ENCODE measurements at regions not wholly inside any gene's neighbourhood (a gene's known extent, or its start where the extent isn't known, plus 50 kb on each side); places are given as distances from the start of the nearest gene placed in this dataset.

DNA sequence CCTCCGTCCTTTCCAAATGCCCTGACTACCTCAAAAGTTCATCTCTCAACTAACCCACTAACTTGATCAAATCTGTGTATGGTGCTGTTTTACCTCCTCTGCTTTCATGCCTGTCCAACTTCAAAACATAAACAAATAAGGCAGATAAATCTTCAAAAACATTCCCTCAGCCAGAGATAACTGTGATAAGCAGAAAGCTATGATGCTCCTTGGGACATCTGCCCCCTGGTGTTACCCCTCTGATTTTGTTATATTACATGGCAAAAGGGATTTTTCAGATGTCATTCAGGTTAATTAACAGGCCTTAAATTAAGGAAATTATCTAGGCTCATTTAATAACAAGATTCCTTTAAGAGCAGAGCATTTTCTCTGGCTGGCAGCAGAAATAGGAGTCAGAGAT, 810.8 kb upstream of the CHAC2 start:
- DNase-seq (ENCODE audit: low read depth in 4 of 4, low spot score in 1 of 4) = no peak

DNA sequence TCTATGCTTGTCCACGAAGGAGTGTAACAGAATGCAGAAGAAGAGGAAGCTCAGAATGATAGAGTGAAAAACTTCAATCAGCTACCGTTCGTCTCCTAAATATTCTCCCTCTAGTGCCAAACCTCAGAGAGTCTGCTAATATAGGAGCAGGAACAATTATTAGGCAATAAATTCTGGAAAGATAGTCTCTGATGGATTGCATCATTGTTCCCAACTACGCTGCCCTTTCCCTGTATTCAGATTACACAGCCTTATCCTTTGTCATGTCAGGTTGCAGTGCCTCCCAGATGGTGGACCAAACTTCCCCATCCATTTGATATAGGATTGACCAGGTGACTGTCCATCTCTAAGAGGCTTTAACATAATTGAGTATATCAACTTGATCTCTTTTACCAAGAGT, 811.5 kb upstream of the CHAC2 start:
- no peak for DNase-seq (ENCODE audit: low read depth in 4 of 4, low spot score in 1 of 4)

DNA sequence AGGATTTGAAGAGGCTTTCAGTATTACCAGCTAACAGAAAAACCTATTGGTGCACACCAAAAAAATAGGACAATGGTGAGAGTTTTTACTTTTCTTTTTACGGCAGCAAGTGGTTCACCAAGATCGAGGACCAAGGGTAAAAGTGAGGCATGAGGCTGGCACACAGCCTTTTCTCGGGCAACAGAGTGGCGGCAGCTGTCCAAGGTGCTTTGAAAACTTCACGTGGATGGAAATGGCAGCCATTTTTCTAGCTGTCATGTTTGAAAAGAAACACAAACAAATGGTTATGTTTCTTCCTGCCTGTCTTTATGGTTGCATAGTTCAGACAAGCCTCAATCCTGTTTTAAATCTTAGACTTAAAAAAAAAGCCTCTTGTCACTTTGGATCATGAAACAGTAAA, 812.5 kb upstream of the CHAC2 start:
- no peak for DNase-seq (ENCODE audit: low read depth in 4 of 4, low spot score in 1 of 4)

DNA sequence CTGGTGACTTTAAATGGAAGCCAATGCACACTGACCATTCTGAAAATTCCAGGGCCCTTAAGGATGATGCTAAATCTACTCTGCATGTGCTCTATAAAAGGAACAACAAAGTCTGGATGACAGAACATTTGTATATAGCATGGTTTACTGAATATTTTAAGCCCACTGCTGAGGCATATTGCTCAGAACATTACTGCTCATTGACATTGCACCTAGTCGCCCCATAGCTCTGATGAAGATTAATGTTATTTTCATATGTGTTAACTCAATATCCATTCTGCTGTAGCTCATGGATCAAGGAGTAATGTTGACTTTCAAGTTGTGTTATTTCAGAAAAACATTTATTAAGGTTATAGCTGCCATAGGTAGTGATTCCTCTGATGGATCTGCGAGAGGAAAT, 827.5 kb upstream of the CHAC2 start:
- DNase-seq (ENCODE audit: low read depth in 4 of 4, low spot score in 1 of 4) = no peak

DNA sequence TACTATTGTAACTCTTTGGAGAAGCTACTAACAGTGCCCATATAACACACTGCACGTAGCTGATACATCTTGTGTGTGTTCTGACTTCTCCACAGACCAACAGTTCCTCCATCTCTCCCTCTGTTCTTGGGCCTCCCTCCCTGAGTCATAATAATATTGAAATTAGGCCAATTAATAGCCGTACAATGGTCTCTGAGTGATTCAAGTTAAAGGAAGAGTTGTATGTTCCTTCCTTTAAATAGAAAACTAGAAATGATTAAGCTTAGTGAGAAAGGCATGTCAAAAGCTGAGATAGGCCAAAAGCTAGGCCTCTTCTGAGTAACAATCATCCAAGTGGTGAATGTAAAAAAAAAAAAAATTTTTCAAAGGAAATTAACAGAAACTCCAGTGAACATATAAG, 828.4 kb upstream of the CHAC2 start:
- DNase-seq (ENCODE audit: low read depth in 4 of 4, low spot score in 1 of 4) = no peak

DNA sequence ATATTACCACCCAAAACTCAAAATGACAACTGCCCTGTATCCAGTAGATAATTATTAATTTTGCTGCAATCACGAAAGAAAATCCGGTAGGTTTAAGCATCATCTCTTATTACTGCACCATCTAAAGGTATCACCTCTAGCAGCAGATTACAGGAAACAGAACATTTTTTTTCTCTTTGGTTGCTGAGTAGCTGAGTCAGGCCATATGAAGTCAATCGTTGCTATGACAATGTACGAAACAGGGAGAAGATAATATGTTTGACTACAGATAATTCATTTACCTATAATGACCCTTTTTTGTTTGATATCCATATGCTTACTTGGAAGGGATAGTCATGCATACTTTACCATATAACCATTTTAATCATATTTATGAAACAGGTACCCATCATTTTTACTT, 831.6 kb upstream of the CHAC2 start:
- no peak for DNase-seq (ENCODE audit: low read depth in 4 of 4, low spot score in 1 of 4)

DNA sequence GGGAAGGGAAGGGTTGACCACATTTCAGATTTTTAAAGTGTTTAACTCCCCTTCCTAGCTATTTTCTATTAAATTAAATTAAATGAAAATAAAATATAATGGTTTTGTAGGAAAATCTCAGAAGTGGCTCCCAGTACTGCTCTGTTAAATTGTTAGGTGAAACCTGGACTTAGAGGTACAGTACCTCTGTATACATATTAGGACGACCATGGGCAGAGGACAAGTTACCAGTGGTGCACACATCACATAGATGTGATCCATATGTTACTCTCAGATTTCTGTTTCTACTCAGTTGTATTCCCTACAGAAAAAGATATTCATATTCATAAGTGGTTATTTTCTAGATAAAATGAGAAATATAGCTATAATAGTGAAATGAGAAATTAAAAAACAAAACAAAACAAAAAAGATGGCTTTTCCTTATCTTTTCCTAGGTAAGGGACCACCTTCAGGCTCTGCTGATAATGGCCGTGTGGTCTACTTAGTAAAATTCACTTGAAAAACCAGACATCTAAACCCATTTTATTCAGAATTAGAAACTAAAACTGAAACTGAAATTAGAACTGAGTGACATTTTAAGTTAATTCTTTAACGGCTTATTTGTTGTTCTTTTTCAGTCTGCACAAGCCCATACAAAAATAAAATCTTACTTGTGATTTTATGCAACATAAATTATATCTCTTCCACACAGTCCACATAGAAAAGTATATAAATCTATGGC, 832.5 kb upstream of the CHAC2 start:
- DNase-seq (ENCODE audit: low read depth in 4 of 4, low spot score in 1 of 4) = no peak

DNA sequence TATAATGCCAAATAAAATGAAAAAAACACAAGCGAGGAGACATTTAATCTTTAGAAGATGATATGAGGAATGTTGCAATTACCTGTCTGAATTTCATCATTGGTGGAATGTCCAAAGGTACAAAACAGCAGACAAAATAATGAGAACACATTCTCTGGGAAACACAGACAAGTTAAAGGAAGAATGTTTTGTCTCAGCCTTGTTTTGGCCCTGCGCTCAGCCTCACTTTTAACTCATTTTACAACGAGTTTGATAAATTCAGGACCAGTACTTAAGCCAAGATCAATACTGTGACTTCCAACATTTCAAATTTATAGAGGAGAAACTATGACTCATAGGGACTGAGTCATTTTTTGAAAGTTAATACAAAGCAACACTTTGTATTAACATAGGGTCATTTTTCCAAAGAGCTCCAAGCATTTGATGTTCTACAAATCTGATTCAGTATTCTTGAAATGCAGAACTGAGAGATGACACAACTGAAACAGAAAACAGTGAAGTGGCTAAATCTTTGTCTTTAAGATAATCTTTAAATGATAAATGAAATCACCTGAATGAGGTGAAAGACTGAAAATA, 833.2 kb upstream of the CHAC2 start:
- no peak for DNase-seq (ENCODE audit: low read depth in 4 of 4, low spot score in 1 of 4)

DNA sequence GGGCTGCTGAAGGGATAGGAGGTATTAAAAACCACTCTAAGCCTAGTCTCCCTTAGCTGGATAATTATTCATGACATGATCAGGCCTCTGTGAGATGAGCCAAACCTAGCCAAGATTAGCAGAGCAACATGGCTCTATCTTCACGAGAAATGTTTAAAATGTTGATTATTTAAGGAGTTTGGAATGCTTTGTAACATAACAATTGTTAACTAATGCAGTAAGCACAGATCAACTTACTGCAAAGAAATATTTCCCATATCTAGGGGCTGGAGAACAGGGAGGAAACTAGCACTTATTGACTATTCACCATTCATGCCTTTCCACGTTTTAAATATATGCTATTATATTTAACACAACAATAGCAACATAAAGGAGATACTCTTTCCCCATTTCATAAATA, 833.7 kb upstream of the CHAC2 start:
- no peak for DNase-seq (ENCODE audit: low read depth in 4 of 4, low spot score in 1 of 4)

DNA sequence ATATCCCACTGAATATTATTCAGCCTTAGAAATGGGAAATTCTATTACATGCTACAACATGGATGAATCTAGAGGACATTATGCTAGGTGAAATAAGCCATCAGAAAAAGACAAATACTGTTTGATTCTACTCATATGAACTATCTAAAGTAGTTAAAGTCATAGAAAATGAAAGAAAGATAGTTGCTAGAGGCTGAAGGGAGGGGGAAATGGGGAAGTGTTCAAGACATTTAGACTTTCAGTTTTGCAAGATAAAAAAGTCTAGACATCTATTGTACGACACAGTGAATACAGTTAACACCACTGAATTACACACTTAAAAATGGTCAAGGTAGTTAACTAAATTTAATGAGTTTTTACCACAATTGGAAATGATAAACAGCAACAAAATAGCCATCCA, 835.9 kb upstream of the CHAC2 start:
- no peak for DNase-seq (ENCODE audit: low read depth in 4 of 4, low spot score in 1 of 4)

DNA sequence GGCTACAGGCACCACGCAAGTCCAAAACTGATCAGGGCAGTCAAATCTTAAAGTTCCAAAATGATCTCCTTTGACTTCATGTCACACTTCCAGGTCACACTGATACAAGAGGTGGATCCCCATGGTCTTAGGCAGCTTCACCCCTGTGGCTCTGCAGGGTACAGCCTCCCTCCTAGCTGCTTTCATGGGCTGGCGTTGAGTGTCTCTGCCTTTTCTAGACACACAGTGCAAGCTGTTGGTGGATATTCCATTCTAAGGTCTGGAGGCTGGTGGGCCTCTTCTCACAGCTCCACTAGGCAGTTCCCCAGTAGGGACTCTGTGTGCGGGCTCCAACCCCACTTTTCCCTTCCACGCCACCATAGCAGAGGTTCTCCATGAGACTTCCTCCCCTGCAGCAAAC, 838.2 kb upstream of the CHAC2 start:
- no peak for DNase-seq (ENCODE audit: low read depth in 4 of 4, low spot score in 1 of 4)

DNA sequence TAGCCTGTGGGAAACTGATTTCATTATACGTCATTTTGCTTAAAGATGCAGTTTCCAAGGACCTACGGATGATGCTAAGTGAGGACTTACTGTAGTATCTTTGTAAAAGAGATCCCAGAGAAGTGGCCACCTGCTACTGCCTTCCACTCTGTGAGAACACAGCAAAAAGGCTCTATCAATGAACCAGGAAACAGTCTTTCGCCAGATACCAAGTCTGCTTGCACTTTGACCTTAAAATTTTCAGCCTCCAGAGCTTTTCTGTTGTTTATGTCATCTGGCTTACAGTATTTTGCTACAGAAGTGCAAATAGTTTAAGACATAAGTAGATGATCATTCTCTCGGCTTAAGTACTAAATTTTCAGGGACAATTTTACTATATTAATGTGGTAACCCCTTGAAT, 847.9 kb upstream of the CHAC2 start:
- DNase-seq (ENCODE audit: low read depth in 4 of 4, low spot score in 1 of 4) = no peak

DNA sequence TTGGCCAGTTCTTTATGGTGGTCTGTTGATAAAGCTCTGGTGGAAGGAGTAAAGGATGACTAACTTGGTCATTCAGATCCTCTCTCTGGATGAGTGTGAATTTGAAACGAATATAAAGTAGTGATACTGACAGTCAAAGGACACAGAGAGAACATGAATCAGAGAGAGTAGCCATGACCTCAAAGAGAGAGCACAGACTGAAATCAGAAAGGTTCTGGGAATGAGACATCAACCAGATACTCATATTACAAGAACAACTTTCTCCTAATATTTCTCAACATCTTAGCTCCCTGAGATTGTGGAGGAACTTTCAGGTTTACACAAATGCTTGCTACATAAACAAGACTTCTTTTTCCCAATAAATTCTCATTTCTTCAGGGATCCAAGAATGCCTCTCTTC, 849.1 kb upstream of the CHAC2 start:
- DNase-seq (ENCODE audit: low read depth in 4 of 4, low spot score in 1 of 4) = no peak

DNA sequence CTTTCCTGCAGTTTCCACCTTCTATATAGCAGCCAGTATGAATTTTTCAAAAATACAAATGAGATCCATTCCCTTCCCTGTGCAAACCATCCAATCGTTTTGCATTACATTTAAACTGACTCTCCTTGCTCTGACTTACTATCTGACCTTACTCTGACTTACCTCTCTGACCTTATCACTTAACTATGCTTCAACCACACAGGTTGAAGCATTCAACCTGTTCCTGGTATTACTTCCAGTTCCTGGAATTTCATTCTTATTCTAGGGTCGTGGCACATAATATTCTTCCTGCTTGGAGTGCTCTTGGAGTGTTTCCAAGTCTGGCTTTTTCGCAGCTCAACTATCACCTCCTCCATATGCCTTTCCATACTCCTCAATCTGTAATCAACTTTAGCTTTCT, 850.6 kb upstream of the CHAC2 start:
- DNase-seq (ENCODE audit: low read depth in 4 of 4, low spot score in 1 of 4) = no peak

DNA sequence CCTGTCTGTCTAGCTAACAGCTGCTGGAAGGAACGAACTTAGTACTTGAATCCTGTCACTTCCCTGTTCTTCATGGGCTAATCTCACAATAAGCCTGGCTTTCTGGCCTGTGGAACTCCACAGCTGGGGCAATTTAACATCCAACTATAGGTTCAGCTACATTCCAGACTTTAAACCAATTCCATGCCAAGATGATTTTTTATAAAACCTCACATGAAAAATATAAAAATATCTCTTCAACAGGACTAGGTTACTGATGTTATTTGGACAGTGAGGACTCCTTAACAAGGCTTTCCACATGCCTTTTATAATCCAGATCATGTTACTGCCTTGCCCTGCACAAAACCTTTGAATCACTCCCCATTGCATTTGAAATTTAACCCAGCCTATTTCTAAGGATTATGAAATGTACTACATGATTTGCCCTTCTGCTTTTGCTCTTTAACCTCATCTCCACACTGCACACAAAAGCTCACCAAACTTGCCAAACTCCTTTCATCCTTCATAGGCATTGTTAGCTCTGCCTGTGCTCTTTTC, 863.2 kb upstream of the CHAC2 start:
- no peak for DNase-seq (ENCODE audit: low read depth in 4 of 4, low spot score in 1 of 4)

DNA sequence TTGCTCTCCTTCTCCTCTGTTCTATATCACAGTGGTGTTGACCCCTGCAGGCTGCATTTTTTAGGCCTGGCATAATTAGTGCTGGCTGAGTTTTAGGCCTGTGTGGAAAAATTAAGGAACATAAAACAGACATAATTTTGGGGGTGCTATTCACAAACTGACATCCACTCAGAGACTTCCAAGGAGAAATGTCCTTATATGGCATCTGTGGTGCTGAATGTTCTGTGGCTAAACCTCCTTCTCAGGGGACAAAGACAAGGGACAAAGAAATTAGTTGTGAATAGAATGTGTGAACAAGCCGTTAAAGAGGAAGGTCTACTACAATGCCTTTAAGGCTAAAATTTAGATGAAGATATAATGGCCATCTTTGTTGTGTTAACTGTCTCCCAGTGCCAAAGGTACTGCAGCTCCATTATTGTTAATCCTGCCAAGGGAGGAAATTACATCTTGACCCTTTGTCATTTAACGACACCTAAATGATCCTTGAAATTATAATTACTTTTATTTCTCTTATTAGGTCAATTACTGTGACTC, 870.0 kb upstream of the CHAC2 start:
- no peak for DNase-seq (ENCODE audit: low read depth in 4 of 4, low spot score in 1 of 4)

DNA sequence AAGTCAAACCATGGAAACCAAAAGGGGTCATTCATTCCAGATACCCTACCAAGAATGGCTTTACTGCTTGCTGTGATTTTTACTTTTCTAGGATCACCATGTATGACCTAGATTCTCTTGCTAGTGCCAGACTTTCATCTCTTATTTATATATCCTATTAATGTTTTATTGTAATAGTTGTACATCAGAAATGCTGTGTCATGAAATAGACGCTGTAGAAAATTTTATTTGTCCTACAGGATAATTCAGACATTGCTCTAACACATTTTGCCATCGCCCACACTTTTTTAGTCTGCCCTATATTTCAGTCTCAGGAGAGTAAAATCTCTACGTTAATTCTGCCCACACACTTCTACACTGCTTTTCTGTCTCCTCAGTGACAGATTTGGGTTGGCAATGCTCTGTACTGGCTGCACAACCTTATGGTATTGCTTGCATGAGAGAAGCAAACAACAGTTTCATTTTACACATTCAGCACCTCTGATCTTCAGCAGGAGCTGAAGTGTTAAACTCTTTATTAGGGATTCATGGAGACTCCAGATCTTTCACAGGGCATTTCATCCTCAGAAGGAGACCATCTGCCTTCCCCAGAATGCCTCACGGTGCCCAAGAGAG, 871.8 kb upstream of the CHAC2 start:
- no peak for DNase-seq (ENCODE audit: low read depth in 4 of 4, low spot score in 1 of 4)

DNA sequence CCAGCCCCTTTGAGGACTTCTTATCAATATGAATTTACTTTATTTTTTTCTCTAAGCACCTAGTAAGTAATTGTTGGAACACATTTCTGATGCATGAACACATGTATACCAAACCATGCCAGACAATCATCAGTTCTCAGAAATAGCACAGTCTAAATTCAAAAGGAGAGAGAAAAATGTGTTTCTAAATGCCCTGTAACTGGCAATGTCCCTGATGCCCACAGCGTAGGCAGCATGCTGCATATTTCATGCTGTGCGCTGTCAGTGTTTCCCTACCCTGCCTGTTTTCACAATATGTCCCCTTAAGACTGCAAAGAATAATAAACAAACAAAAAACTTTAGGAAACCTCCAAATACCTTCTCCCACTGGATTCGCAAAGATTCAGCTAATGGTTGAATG, 881.0 kb upstream of the CHAC2 start:
- no peak for DNase-seq (ENCODE audit: low read depth in 4 of 4, low spot score in 1 of 4)

DNA sequence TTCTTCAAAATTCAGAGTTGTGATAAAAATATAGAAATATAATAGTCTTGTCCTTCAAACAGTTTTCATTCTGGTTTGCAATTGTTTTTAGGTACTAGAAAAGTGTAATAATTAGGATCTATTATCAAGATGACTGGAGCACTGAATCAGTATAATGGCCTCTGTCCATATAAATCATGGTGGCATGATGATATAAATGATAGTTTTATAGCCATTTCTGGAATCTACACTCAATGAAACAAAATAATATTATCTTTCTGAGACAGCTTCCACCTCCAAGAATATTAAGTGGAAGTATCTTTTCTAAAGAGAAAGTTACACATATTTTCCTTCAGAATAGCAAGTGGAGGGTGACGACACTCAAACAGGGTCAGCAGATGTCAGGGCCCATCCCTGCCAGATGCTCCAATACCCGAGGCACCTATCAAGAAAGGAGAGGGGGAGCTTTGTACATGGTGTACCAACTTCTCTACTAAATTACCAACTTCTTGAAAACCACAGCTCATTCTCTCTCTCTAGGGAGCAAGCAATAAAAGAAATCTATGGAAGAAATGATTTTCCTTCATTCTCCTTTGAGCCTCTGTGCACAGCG, 882.7 kb upstream of the CHAC2 start:
- no peak for DNase-seq (ENCODE audit: low read depth in 4 of 4, low spot score in 1 of 4)

DNA sequence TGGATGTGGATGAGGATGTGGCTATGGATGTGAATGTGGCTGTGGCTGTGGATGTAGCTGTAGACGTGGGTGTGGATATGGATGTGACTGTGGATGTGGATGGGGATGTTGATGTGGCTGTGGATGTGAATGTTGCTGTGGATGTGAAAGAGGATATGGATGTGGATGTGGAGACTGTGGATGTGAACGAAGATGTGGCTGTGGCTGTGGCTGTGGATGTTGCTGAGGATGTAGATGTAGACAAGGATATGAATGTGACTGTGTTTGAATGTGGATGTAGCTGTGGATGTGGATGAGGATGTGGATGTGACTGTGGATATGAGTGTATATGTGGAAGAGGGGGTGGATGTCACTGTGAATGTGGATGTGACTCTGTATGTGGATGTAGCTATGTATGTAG, 884.6 kb upstream of the CHAC2 start:
- no peak for DNase-seq (ENCODE audit: low read depth in 4 of 4, low spot score in 1 of 4)

DNA sequence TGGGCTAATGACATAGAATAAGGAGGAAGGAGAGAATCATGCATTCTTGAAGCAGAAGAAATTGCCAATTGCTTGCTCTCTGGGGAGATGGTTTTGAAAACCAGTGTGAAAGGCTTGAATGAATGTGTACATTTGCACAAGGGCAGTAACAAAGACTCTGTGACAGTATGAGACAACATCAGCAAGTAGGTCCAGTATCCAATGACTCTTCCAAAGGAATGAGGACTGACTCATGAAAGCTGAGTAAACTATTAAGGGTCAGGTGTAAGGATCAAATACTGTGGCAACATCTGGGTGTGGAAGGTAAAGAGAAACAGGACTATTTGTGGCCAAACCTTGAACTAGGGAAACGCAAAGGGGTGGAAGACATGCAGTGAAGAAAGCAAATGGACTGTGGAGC, 886.0 kb upstream of the CHAC2 start:
- no peak for DNase-seq (ENCODE audit: low read depth in 4 of 4, low spot score in 1 of 4)

DNA sequence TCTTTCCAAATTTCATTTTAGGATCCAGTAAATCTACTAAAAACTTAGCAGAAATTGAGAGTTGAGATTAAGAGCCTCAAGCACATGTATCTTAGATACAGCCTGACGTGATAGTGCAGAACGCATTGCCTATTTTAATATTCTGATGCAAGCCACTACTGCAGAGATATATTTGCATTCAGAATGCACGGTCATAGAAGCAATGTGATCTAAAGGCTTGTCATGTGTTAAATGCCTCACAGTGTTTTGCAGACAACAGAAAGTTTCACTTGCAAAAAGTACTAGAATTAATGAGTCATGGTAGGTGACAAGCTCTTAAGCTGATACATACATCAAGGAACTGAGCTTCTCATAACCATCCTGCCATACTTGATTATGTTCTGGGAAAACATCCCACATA, 886.7 kb upstream of the CHAC2 start:
- DNase-seq (ENCODE audit: low read depth in 4 of 4, low spot score in 1 of 4) = no peak

Measured in stimulated activated CD4-positive, alpha-beta T cell treated with anti-CD3 and anti-CD28 coated beads, Interleukin-1b, Interleukin-23, amount 100 ng/mL, for 24 hours (primary cell).